ENCODE measurements at regions not wholly inside any gene's neighbourhood (a gene's known extent, or its start where the extent isn't known, plus 50 kb on each side); places are given as distances from the start of the nearest gene placed in this dataset.

DNA sequence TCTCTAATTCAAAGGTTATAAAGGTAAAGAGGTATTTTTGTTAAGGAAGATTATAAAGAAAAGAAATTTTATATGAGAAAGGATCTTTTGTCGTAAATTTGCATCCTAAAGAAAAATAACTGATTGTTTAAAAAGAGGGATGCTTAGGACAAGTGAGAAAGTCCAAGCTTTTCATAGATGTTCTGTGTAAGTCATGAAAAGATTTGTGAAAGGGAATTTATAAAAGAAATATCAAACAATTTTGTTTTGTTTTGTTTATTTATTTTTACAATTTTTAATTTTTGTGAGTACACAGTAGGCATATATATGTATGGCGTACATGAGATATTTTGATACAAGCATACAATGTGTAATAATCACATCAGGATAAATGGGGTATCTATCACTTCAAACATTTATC is 145.2 kb downstream of the ADSS2 start:
- no peak for TF ChIP-seq CTCF (conservative IDR thresholded peaks at IDR 0.05)
- no peak for TF ChIP-seq ZFX (IDR thresholded peaks at IDR 0.05)

Measured in C4-2B (cell line).